IPS DF 6.9 (cell line): ENCODE measurements at regions not wholly inside any gene's neighbourhood (a gene's known extent, or its start where the extent isn't known, plus 50 kb on each side); places are given as distances from the start of the nearest gene placed in this dataset.

Experiments
- DNase-seq: peaks from one replicate; pipeline ENCODE4 v3.0.0-alpha.2; 2013; ENCODE audit warnings: low read depth, low spot score
- H3K27ac ChIP-seq: one replicate; pipeline ENCODE4 v1.5.1; 2013; ENCODE audit warnings: low read length, control low read depth
- H3K27me3 ChIP-seq: 2 replicates; pipeline ENCODE4 v1.6.1; 2013; ENCODE audit warnings: mild to moderate bottlenecking, low read length; ENCODE audit not compliant: control insufficient read depth, insufficient read depth
- H3K36me3 ChIP-seq: 2 replicates; pipeline ENCODE4 v1.6.1; 2013; ENCODE audit warnings: low read length; ENCODE audit not compliant: control insufficient read depth, insufficient read depth
- H3K4me1 ChIP-seq: 2 replicates; pipeline ENCODE4 v1.6.1; 2013; ENCODE audit warnings: low read length; ENCODE audit not compliant: control insufficient read depth, insufficient read depth
- H3K4me3 ChIP-seq: 2 replicates; pipeline ENCODE4 v1.5.1; 2013; ENCODE audit warnings: mild to moderate bottlenecking, low read length
- H3K9me3 ChIP-seq: 2 replicates; pipeline ENCODE4 v1.6.1; 2013; ENCODE audit warnings: low read length, inconsistent platforms; ENCODE audit not compliant: control insufficient read depth, insufficient read depth
- WGBS: extraction: QIAGEN DNeasy Blood & Tissue Kit; methylation state at CpG from one replicate; pipeline ENCODE4 v1.1.7; 2013; ENCODE audit warnings: mixed read lengths, missing lambda C conversion rate; ENCODE audit not compliant: insufficient read length, insufficient coverage; 5-methylcytosine and 5-hydroxymethylcytosine counted together

DNA sequence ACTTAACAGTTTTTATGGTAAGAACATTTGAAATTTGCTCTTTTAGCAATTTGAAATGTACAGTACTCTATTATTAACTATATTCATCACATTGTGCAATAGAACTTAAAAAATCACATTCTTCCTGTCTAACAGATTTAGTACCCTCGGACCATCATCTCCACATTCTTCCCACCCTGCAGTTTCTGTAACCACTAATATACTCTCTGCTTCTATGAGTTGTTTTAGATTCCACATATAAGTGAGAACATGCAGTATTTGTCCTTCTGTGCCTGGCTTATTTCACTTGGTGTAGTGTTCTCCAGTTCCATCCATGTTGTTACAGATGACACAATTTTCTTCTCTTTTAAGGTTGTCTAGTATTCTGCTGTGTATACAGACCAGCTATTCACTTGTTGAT lies 88.9 kb upstream of the SEC61G start:
- Histone ChIP-seq H3K27me3 (no peaks in the 10 kb centered on the region), H3K4me3 (no peak overlapping the region), H3K27ac (no peak overlapping the region), H3K4me1 (no peaks in the 10 kb centered on the region), H3K9me3 (no peaks in the 10 kb centered on the region), H3K36me3 (no peaks in the 10 kb centered on the region)
- no peak for DNase-seq
- no CpG with 5 or more reads among the region's 1 CpG for WGBS

- Histone ChIP-seq H3K27ac (no peak overlapping the region), H3K4me1 (no peaks in the 10 kb centered on the region), H3K4me3 (no peak overlapping the region), H3K27me3 (no peaks in the 10 kb centered on the region), H3K9me3 (no peaks in the 10 kb centered on the region), H3K36me3 (no peaks in the 10 kb centered on the region)
- no peak for DNase-seq
- WGBS, result no CpG with 5 or more reads among the region's 1 CpG
Measured at GRCh38 chr7:54856856-54857255, 97.8 kb upstream of the SEC61G start.

GRCh38 chr7:54857294-54857693 lies 98.3 kb upstream of the SEC61G start:
- no peaks in the 10 kb centered on the region for H3K4me1 ChIP-seq
- no CpG with 5 or more reads among the region's 2 CpGs for WGBS

GRCh38 chr7:54858008-54858692 lies 99.1 kb upstream of the SEC61G start:
- H3K36me3 ChIP-seq, result no peaks in the 10 kb centered on the region
- no peak overlapping the region for H3K27ac ChIP-seq
- no peak for DNase-seq
- no CpG with 5 or more reads among the region's 3 CpGs for WGBS
- no peaks in the 10 kb centered on the region for H3K4me1 ChIP-seq
- H3K4me3 ChIP-seq, result no peak overlapping the region
- H3K27me3 ChIP-seq, result no peaks in the 10 kb centered on the region
- H3K9me3 ChIP-seq, result no peaks in the 10 kb centered on the region

More at GRCh38 chr7:54857294-54857693, 98.3 kb upstream of the SEC61G start:
- Histone ChIP-seq H3K4me3 (no peak overlapping the region), H3K27ac (no peak overlapping the region), H3K36me3 (no peaks in the 10 kb centered on the region), H3K9me3 (no peaks in the 10 kb centered on the region), H3K27me3 (no peaks in the 10 kb centered on the region)
- DNase-seq, result no peak

DNA sequence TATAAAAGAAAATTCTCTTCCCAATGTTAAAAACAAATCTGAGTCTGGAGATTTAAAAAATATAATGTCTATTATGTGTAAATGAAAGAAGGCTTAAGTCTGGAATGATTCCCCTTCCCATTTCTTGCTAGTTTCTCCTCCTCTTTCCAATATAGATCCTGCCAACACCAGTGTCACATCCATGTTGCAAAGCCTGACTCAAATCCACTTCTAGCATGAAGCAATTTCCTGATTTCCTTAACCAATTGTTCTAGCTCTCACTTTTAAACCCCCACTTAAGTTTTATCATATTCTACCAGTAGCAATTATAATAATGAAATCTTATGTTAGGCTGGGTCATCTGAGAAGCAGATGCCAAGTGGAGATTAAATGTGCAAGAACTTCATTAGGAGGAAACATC lies 100.1 kb upstream of the SEC61G start:
- Histone ChIP-seq H3K4me3 (no peak overlapping the region), H3K27me3 (no peaks in the 10 kb centered on the region), H3K4me1 (no peaks in the 10 kb centered on the region), H3K9me3 (no peaks in the 10 kb centered on the region), H3K36me3 (no peaks in the 10 kb centered on the region), H3K27ac (no peak overlapping the region)
- no peak for DNase-seq

- Histone ChIP-seq H3K27ac (no peak overlapping the region), H3K36me3 (no peaks in the 10 kb centered on the region), H3K9me3 (no peaks in the 10 kb centered on the region), H3K4me3 (no peak overlapping the region), H3K27me3 (no peaks in the 10 kb centered on the region), H3K4me1 (no peaks in the 10 kb centered on the region)
- no peak for DNase-seq
- no CpG with 5 or more reads among the region's 4 CpGs for WGBS
Measured at GRCh38 chr7:54859545-54859944, 100.5 kb upstream of the SEC61G start.

DNA sequence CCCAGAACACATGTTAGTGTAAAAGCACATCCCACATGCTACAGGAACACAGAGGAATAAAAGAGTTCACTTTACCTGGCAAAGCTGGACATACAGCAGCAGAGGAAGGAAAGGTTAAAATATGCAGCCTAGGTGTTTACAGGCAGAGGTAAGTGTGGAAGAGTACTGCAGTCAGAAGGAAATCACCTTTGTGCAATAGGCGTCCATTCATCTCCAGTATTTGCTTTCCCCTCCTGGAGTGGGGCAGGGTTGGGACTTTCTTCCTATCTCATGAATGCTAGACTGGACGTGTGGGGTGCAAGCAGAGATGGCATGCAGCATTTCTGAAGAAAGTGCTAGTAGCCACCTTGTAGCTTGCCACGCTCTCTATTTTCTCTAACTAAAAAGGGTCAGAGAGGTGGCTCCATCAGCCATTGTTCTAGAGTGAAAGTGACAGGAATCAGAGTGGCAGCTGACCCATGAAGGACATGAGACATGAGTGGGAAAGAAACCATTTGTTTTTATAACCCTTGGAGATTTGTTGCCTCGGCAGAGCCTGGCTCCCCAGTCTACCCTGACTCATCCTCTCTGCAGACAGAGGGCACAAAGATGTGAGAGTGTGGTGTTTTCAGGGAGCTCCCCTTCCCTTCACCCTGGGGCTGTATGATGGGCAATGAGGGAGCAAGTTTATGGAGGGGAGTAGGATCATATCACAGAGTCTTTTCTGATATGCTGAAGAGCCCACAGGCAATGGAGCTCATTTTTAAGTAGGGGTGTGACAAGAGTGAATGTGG lies 101.2 kb upstream of the SEC61G start:
- no CpG with 5 or more reads among the region's 4 CpGs for WGBS
- Histone ChIP-seq H3K4me3 (no peak overlapping the region), H3K4me1 (no peaks in the 10 kb centered on the region), H3K27ac (no peak overlapping the region), H3K36me3 (no peaks in the 10 kb centered on the region), H3K9me3 (no peaks in the 10 kb centered on the region), H3K27me3 (no peaks in the 10 kb centered on the region)
- DNase-seq, result no peak

GRCh38 chr7:54860843-54861242 lies 101.8 kb upstream of the SEC61G start:
- Histone ChIP-seq H3K27me3 (no peaks in the 10 kb centered on the region), H3K4me1 (no peaks in the 10 kb centered on the region), H3K27ac (no peak overlapping the region), H3K9me3 (no peaks in the 10 kb centered on the region), H3K4me3 (no peak overlapping the region), H3K36me3 (no peaks in the 10 kb centered on the region)
- no peak for DNase-seq

- H3K4me3 ChIP-seq, result no peak overlapping the region
- H3K9me3 ChIP-seq, result no peaks in the 10 kb centered on the region
- H3K27me3 ChIP-seq, result no peaks in the 10 kb centered on the region
- no peaks in the 10 kb centered on the region for H3K36me3 ChIP-seq
- no CpG with 5 or more reads among the region's 6 CpGs for WGBS
- no peaks in the 10 kb centered on the region for H3K4me1 ChIP-seq
- no peak for DNase-seq
- H3K27ac ChIP-seq, result no peak overlapping the region
Measured at GRCh38 chr7:54864663-54865062, 105.7 kb upstream of the SEC61G start.

GRCh38 chr7:54869523-54869922 lies 110.5 kb upstream of the SEC61G start:
- H3K4me1 ChIP-seq, result no peaks in the 10 kb centered on the region
- no peaks in the 10 kb centered on the region for H3K27me3 ChIP-seq
- no peak for DNase-seq
- H3K27ac ChIP-seq, result no peak overlapping the region
- no peaks in the 10 kb centered on the region for H3K36me3 ChIP-seq
- no CpG with 5 or more reads among the region's 1 CpG for WGBS
- H3K9me3 ChIP-seq, result no peaks in the 10 kb centered on the region
- H3K4me3 ChIP-seq, result no peak overlapping the region

- no peaks in the 10 kb centered on the region for H3K27me3 ChIP-seq
- H3K36me3 ChIP-seq, result no peaks in the 10 kb centered on the region
- H3K4me1 ChIP-seq, result no peaks in the 10 kb centered on the region
- no peak overlapping the region for H3K27ac ChIP-seq
- H3K9me3 ChIP-seq, result no peaks in the 10 kb centered on the region
- no CpG with 5 or more reads among the region's 1 CpG for WGBS
- no peak overlapping the region for H3K4me3 ChIP-seq
- no peak for DNase-seq
Measured at GRCh38 chr7:54874804-54875203, 115.8 kb upstream of the SEC61G start.
